ENCODE measurements at regions not wholly inside any gene's neighbourhood (a gene's known extent, or its start where the extent isn't known, plus 50 kb on each side); places are given as distances from the start of the nearest gene placed in this dataset.
A peak's percentile ranks its signal among the peaks of the same experiment; 100 is the strongest.
"Not testable (repeated sequence)": the region's sequence is repeated elsewhere in the genome, so short reads cannot be mapped to it uniquely, and the experiment has no call there.

- H3K9me2 ChIP-seq (replicated peaks; ENCODE audit: insufficient read depth, low read length) = no peaks in the 10 kb centered on the region
- DNase-seq = no peak
Observed at GRCh38 chr16:10253409-10253808, 71.2 kb upstream of the GRIN2A start.

GRCh38 chr16:10255728-10256127, 73.5 kb upstream of the GRIN2A start:
- Histone ChIP-seq H3K27me3 (ENCODE audit: low read length) (no peaks in the 10 kb centered on the region), H3K4me2 (ENCODE audit: low read depth, low read length, poor library complexity, severe bottlenecking) (no peak overlapping the region), H3K79me2 (ENCODE audit: low read length) (no peaks in the 10 kb centered on the region), H3K27ac (ENCODE audit: low read length) (no peak overlapping the region), H3K9me2 (replicated peaks; ENCODE audit: insufficient read depth, low read length) (no peaks in the 10 kb centered on the region), H3K4me3 (ENCODE audit: low read length) (no peak overlapping the region), H3K9me3 (ENCODE audit: low read length) (no peaks in the 10 kb centered on the region), H3K36me3 (ENCODE audit: insufficient read depth, low read length) (no peaks in the 10 kb centered on the region), H3K9ac (ENCODE audit: low read length) (no peak overlapping the region), H3K4me1 (ENCODE audit: low read length) (peaks cover 21% of the 10 kb centered on the region), H4K20me1 (ENCODE audit: insufficient read depth, low read depth, low read length) (no peaks in the 10 kb centered on the region), H2AFZ (ENCODE audit: low read length) (no peak overlapping the region)
- no peak for DNase-seq

More at GRCh38 chr16:10253409-10253808, 71.2 kb upstream of the GRIN2A start:
- Histone ChIP-seq H3K4me2 (ENCODE audit: low read depth, low read length, poor library complexity, severe bottlenecking) (no peak overlapping the region), H3K9ac (ENCODE audit: low read length) (no peak overlapping the region), H3K4me3 (ENCODE audit: low read length) (no peak overlapping the region), H3K36me3 (ENCODE audit: insufficient read depth, low read length) (no peaks in the 10 kb centered on the region), H2AFZ (ENCODE audit: low read length) (no peak overlapping the region), H3K9me3 (ENCODE audit: low read length) (no peaks in the 10 kb centered on the region), H3K4me1 (ENCODE audit: low read length) (peaks cover 32% of the 10 kb centered on the region), H3K27me3 (ENCODE audit: low read length) (no peaks in the 10 kb centered on the region), H4K20me1 (ENCODE audit: insufficient read depth, low read depth, low read length) (no peaks in the 10 kb centered on the region), H3K79me2 (ENCODE audit: low read length) (no peaks in the 10 kb centered on the region), H3K27ac (ENCODE audit: low read length) (no peak overlapping the region)

- peak overlapping the region; percentile 29 for H3K4me2 ChIP-seq (ENCODE audit: low read depth, low read length, poor library complexity, severe bottlenecking)
- peaks cover 19% of the 10 kb centered on the region for H3K4me1 ChIP-seq (ENCODE audit: low read length)
- H3K79me2 ChIP-seq (ENCODE audit: low read length) = no peaks in the 10 kb centered on the region
- no peaks in the 10 kb centered on the region for H4K20me1 ChIP-seq (ENCODE audit: insufficient read depth, low read depth, low read length)
- no peaks in the 10 kb centered on the region for H3K9me3 ChIP-seq (ENCODE audit: low read length)
- H3K9ac ChIP-seq (ENCODE audit: low read length) = no peak overlapping the region
- peak; percentile 91 for DNase-seq
- H3K27me3 ChIP-seq (ENCODE audit: low read length) = no peaks in the 10 kb centered on the region
- H3K36me3 ChIP-seq (ENCODE audit: insufficient read depth, low read length) = no peaks in the 10 kb centered on the region
- H3K4me3 ChIP-seq (ENCODE audit: low read length) = no peak overlapping the region
- peak overlapping the region; percentile 63 for H2AFZ ChIP-seq (ENCODE audit: low read length)
- H3K27ac ChIP-seq (ENCODE audit: low read length) = no peak overlapping the region
- no peaks in the 10 kb centered on the region for H3K9me2 ChIP-seq (replicated peaks; ENCODE audit: insufficient read depth, low read length)
Observed at GRCh38 chr16:10256784-10257641, 74.8 kb upstream of the GRIN2A start.

GRCh38 chr16:10257642-10258251, 75.5 kb upstream of the GRIN2A start:
- H4K20me1 ChIP-seq (ENCODE audit: insufficient read depth, low read depth, low read length); H3K4me3 ChIP-seq (ENCODE audit: low read length); H3K9me3 ChIP-seq (ENCODE audit: low read length); DNase-seq; H3K36me3 ChIP-seq (ENCODE audit: insufficient read depth, low read length); H3K27me3 ChIP-seq (ENCODE audit: low read length); H3K79me2 ChIP-seq (ENCODE audit: low read length); H3K27ac ChIP-seq (ENCODE audit: low read length); H3K9ac ChIP-seq (ENCODE audit: low read length); H3K9me2 ChIP-seq (replicated peaks; ENCODE audit: insufficient read depth, low read length): not testable (repeated sequence)
- Histone ChIP-seq H2AFZ (ENCODE audit: low read length) (peak overlapping the region; percentile 63), H3K4me2 (ENCODE audit: low read depth, low read length, poor library complexity, severe bottlenecking) (peak overlapping the region; percentile 29), H3K4me1 (ENCODE audit: low read length) (peaks cover 19% of the 10 kb centered on the region)

- H3K9me2 ChIP-seq (replicated peaks; ENCODE audit: insufficient read depth, low read length); H3K4me2 ChIP-seq (ENCODE audit: low read depth, low read length, poor library complexity, severe bottlenecking); H3K79me2 ChIP-seq (ENCODE audit: low read length); H3K9me3 ChIP-seq (ENCODE audit: low read length); H4K20me1 ChIP-seq (ENCODE audit: insufficient read depth, low read depth, low read length); H3K36me3 ChIP-seq (ENCODE audit: insufficient read depth, low read length); DNase-seq; H3K27me3 ChIP-seq (ENCODE audit: low read length); H3K9ac ChIP-seq (ENCODE audit: low read length); H3K27ac ChIP-seq (ENCODE audit: low read length); H2AFZ ChIP-seq (ENCODE audit: low read length); H3K4me3 ChIP-seq (ENCODE audit: low read length): not testable (repeated sequence)
- peaks cover 18% of the 10 kb centered on the region for H3K4me1 ChIP-seq (ENCODE audit: low read length)
Observed at GRCh38 chr16:10258930-10259603, 76.8 kb upstream of the GRIN2A start.

- no peaks in the 10 kb centered on the region for H3K36me3 ChIP-seq (ENCODE audit: insufficient read depth, low read length)
- H2AFZ ChIP-seq (ENCODE audit: low read length) = no peak overlapping the region
- DNase-seq = no peak
- no peaks in the 10 kb centered on the region for H3K79me2 ChIP-seq (ENCODE audit: low read length)
- no peaks in the 10 kb centered on the region for H4K20me1 ChIP-seq (ENCODE audit: insufficient read depth, low read depth, low read length)
- H3K4me2 ChIP-seq (ENCODE audit: low read depth, low read length, poor library complexity, severe bottlenecking) = no peak overlapping the region
- no peak overlapping the region for H3K4me3 ChIP-seq (ENCODE audit: low read length)
- peaks cover 14% of the 10 kb centered on the region for H3K4me1 ChIP-seq (ENCODE audit: low read length)
- no peak overlapping the region for H3K27ac ChIP-seq (ENCODE audit: low read length)
- H3K9ac ChIP-seq (ENCODE audit: low read length) = no peak overlapping the region
- H3K9me2 ChIP-seq (replicated peaks; ENCODE audit: insufficient read depth, low read length) = no peaks in the 10 kb centered on the region
- no peaks in the 10 kb centered on the region for H3K9me3 ChIP-seq (ENCODE audit: low read length)
- H3K27me3 ChIP-seq (ENCODE audit: low read length) = no peaks in the 10 kb centered on the region
Observed at GRCh38 chr16:10261077-10261476, 78.8 kb upstream of the GRIN2A start.

- not testable (repeated sequence) for H3K36me3 ChIP-seq (ENCODE audit: insufficient read depth, low read length); H3K9me3 ChIP-seq (ENCODE audit: low read length); H3K9me2 ChIP-seq (replicated peaks; ENCODE audit: insufficient read depth, low read length); H3K27ac ChIP-seq (ENCODE audit: low read length); H3K27me3 ChIP-seq (ENCODE audit: low read length); H3K4me3 ChIP-seq (ENCODE audit: low read length); H4K20me1 ChIP-seq (ENCODE audit: insufficient read depth, low read depth, low read length); DNase-seq; H3K9ac ChIP-seq (ENCODE audit: low read length); H2AFZ ChIP-seq (ENCODE audit: low read length); H3K4me1 ChIP-seq (ENCODE audit: low read length); H3K4me2 ChIP-seq (ENCODE audit: low read depth, low read length, poor library complexity, severe bottlenecking); H3K79me2 ChIP-seq (ENCODE audit: low read length)
Observed at GRCh38 chr16:10261526-10261925, 79.3 kb upstream of the GRIN2A start.

GRCh38 chr16:10262377-10263132, 80.3 kb upstream of the GRIN2A start:
- peaks cover under 1% of the 10 kb centered on the region for H3K4me1 ChIP-seq (ENCODE audit: low read length)
- no peaks in the 10 kb centered on the region for H3K9me3 ChIP-seq (ENCODE audit: low read length)
- no peak overlapping the region for H2AFZ ChIP-seq (ENCODE audit: low read length)
- no peaks in the 10 kb centered on the region for H3K9me2 ChIP-seq (replicated peaks; ENCODE audit: insufficient read depth, low read length)
- DNase-seq = no peak
- no peaks in the 10 kb centered on the region for H3K27me3 ChIP-seq (ENCODE audit: low read length)
- no peaks in the 10 kb centered on the region for H3K79me2 ChIP-seq (ENCODE audit: low read length)
- H3K36me3 ChIP-seq (ENCODE audit: insufficient read depth, low read length) = no peaks in the 10 kb centered on the region
- no peak overlapping the region for H3K9ac ChIP-seq (ENCODE audit: low read length)
- H3K4me2 ChIP-seq (ENCODE audit: low read depth, low read length, poor library complexity, severe bottlenecking) = no peak overlapping the region
- H4K20me1 ChIP-seq (ENCODE audit: insufficient read depth, low read depth, low read length) = no peaks in the 10 kb centered on the region
- H3K4me3 ChIP-seq (ENCODE audit: low read length) = no peak overlapping the region
- H3K27ac ChIP-seq (ENCODE audit: low read length) = no peak overlapping the region
